Panc1 (cell line): ENCODE measurements at regions not wholly inside any gene's neighbourhood (a gene's known extent, or its start where the extent isn't known, plus 50 kb on each side); places are given as distances from the start of the nearest gene placed in this dataset.

Experiments used
- ATAC-seq: fragments of 200-7000 bp; cut with Tn5 transposase; 2 replicates; pipeline ENCODE4 v1.9.1; 2020; ENCODE audit warnings: mild to moderate bottlenecking, moderate library complexity
- BruUV-seq: library from RNA; stranded (reverse); fragments of 400-500 nt; replicated peaks from 2 replicates; lab custom pipeline; 2021; lab: Mats Ljungman, UMichigan
- CTCF ChIA-PET: fragments of 300-600 bp; sonication (Branson Sonifier 250); formaldehyde crosslinking; loops from one replicate; lab custom pipeline; 2022; ENCODE audit warnings: antibody characterized with exemption; lab: Charles Lee
- POLR2A ChIA-PET: fragments of 300-600 bp; sonication (Branson Sonifier 250); formaldehyde crosslinking; loops from one replicate; lab custom pipeline; 2022; ENCODE audit warnings: antibody characterized with exemption; lab: Charles Lee
- DNase-seq: peaks from one replicate; pipeline ENCODE4 v3.0.0-alpha.2; 2010; ENCODE audit warnings: low read depth, low spot score
- H3K27ac ChIP-seq: 2 replicates; pipeline ENCODE4 v1.5.1; 2011; ENCODE audit warnings: mild to moderate bottlenecking, low read length, inconsistent platforms
- H3K27me3 ChIP-seq: fragments of 200-500 bp; sonication (Bioruptor generic); 2 replicates; pipeline ENCODE4 v1.6.0; 2014; ENCODE audit warnings: low read length, inconsistent platforms; ENCODE audit not compliant: control insufficient read depth, insufficient read depth
- H3K36me3 ChIP-seq: fragments of 200-500 bp; sonication (Bioruptor generic); 2 replicates; pipeline ENCODE4 v1.5.1; 2014; ENCODE audit warnings: inconsistent platforms, mild to moderate bottlenecking, low read length, moderate library complexity; ENCODE audit not compliant: control insufficient read depth, insufficient read depth
- H3K4me1 ChIP-seq: 2 replicates; pipeline ENCODE4 v1.5.1; 2011; ENCODE audit warnings: inconsistent platforms, mild to moderate bottlenecking, low read length, moderate library complexity; ENCODE audit not compliant: control insufficient read depth, insufficient read depth
- H3K4me3 ChIP-seq, 2 experiments: 2 replicates each; pipeline ENCODE4 v1.5.1; 2011 to 2012; ENCODE audit warnings: low read depth in 2 of 2, low read length in 2 of 2, mild to moderate bottlenecking in 2 of 2, inconsistent platforms in 1 of 2, moderate library complexity in 1 of 2
- H3K9me3 ChIP-seq: fragments of 200-500 bp; sonication (Bioruptor generic); 2 replicates; pipeline ENCODE4 v1.5.1; 2014; ENCODE audit warnings: low read depth, mild to moderate bottlenecking, inconsistent platforms, low read length, moderate library complexity; ENCODE audit not compliant: control insufficient read depth, insufficient read depth
- CTCF ChIP-seq: fragments of 450-650 bp; IDR thresholded peaks from 2 replicates; pipeline ENCODE4 v1.5.1; 2017; ENCODE audit warnings: mild to moderate bottlenecking
- POLR2AphosphoS5 ChIP-seq: IDR thresholded peaks from 2 replicates; pipeline ENCODE4 v1.6.1; 2012; ENCODE audit warnings: mild to moderate bottlenecking, low read depth, low read length, moderate library complexity
- REST ChIP-seq, 2 experiments: IDR thresholded peaks; 2 replicates each; pipeline ENCODE4 v1.6.1; 2011 to 2012; ENCODE audit warnings: low read depth in 2 of 2, control low read depth in 1 of 2, low read length in 1 of 2, mild to moderate bottlenecking in 1 of 2, moderate library complexity in 1 of 2; ENCODE audit not compliant: insufficient read depth in 1 of 2
- SIN3A ChIP-seq: IDR thresholded peaks from 2 replicates; pipeline ENCODE4 v1.6.1; 2012; ENCODE audit warnings: low read depth, mild to moderate bottlenecking, low read length, moderate library complexity, borderline replicate concordance; ENCODE audit not compliant: insufficient read depth
- TCF7L2 ChIP-seq: IDR thresholded peaks from 2 replicates; pipeline ENCODE4 v1.6.1; 2011; ENCODE audit warnings: mild to moderate bottlenecking, low read depth, low read length, inconsistent platforms
- in situ Hi-C: cut with HindIII; loops from 2 replicates; pipeline ENCODE4 v1.10.0; 2016; ENCODE audit warnings: low sequenced_read_pairs, low pct_unique_long_range_greater_than_20kb
- intact Hi-C: fragments of 100-400 bp; cut with micrococcal nuclease; formaldehyde crosslinking; loops from one replicate; pipeline ENCODE4 v1.10.0; 2022; ENCODE audit not compliant: unreplicated experiment

GRCh38 chr6:66985816-66986215, 1278.8 kb upstream of the EYS start:
- ATAC-seq (no peak), DNase-seq (no peak)
- BruUV-seq, result no TSS peak
- Histone ChIP-seq H3K27me3 (no peaks in the 10 kb centered on the region), H3K36me3 (no peaks in the 10 kb centered on the region), H3K4me3 (no peak overlapping the region), H3K9me3 (peaks cover 9% of the 10 kb centered on the region; the same call in 1 of the 2 replicates), H3K27ac (no peak overlapping the region), H3K4me1 (no peaks in the 10 kb centered on the region)
- intact Hi-C loops, result no loop called here
- CTCF ChIA-PET, result no interaction called here
- in situ Hi-C loops, result no loop called here
- TF ChIP-seq CTCF (no peak), TCF7L2 (no peak), SIN3A (no peak), REST (IDR thresholded peaks at IDR 0.05; ENCODE audit: insufficient read depth in 1 of 2, low read depth in 2 of 2, low read length in 1 of 2) (no peak), POLR2AphosphoS5 (no peak)
- POLR2A ChIA-PET, result no interaction called here

GRCh38 chr6:66970373-66970772, 1263.3 kb upstream of the EYS start:
- ATAC-seq (no peak), DNase-seq (no peak)
- no peak for TF ChIP-seq REST (IDR thresholded peaks at IDR 0.05; ENCODE audit: insufficient read depth in 1 of 2, low read depth in 2 of 2, low read length in 1 of 2)
- TF ChIP-seq SIN3A, result no peak
- TF ChIP-seq TCF7L2, result no peak
- TF ChIP-seq POLR2AphosphoS5, result no peak
- TF ChIP-seq CTCF, result no peak
- H3K4me1 ChIP-seq, result no peaks in the 10 kb centered on the region
- in situ Hi-C loops, result no loop called here
- H3K27ac ChIP-seq, result no peak overlapping the region
- CTCF ChIA-PET, result no interaction called here
- BruUV-seq, result no TSS peak
- H3K4me3 ChIP-seq, result no peak overlapping the region
- no peaks in the 10 kb centered on the region for H3K9me3 ChIP-seq
- H3K36me3 ChIP-seq, result no peaks in the 10 kb centered on the region
- no peaks in the 10 kb centered on the region for H3K27me3 ChIP-seq
- intact Hi-C loops, result no loop called here
- POLR2A ChIA-PET, result no interaction called here
